ENCODE measurements at regions not wholly inside any gene's neighbourhood (a gene's known extent, or its start where the extent isn't known, plus 50 kb on each side); places are given as distances from the start of the nearest gene placed in this dataset.

- POLR2A ChIA-PET: no interaction called here
- DNase-seq: no peak
- H3K27ac ChIP-seq (ENCODE audit: low read depth in 2 of 2, low read length in 1 of 2): no peak overlapping the region
- no peak overlapping the region for H2AFZ ChIP-seq (ENCODE audit: low read depth)
- WGBS (ENCODE audit: low lambda C conversion rate): 100% methylated on average over 1 of the region's 1 CpG
- no peaks in the 10 kb centered on the region for H3K79me2 ChIP-seq (ENCODE audit: insufficient read depth)
- no peak overlapping the region for H3K9ac ChIP-seq
- CTCF ChIA-PET: no interaction called here
- no peaks in the 10 kb centered on the region for H3K9me2 ChIP-seq
- peaks cover 3% of the 10 kb centered on the region; the same call in 1 of the 2 replicates for H3K9me3 ChIP-seq
- H3K4me2 ChIP-seq: no peak overlapping the region
- no peaks in the 10 kb centered on the region for H3K27me3 ChIP-seq (ENCODE audit: insufficient read depth)
- no peaks in the 10 kb centered on the region for H4K20me1 ChIP-seq (ENCODE audit: insufficient read depth)
- no peaks in the 10 kb centered on the region for H3K36me3 ChIP-seq (replicated peaks in 1 of 2; ENCODE audit: control insufficient read depth in 1 of 2, insufficient read depth in 2 of 2, low read length in 1 of 2)
- no peak overlapping the region for H3K4me3 ChIP-seq (ENCODE audit: low read depth in 2 of 2, low read length in 1 of 2)
- H3F3A ChIP-seq (replicated peaks; ENCODE audit: insufficient read depth): peaks cover 3% of the 10 kb centered on the region
- TF ChIP-seq FOXM1 (IDR thresholded peaks at IDR 0.05; ENCODE audit: low read depth): no peak
- TF ChIP-seq REST (IDR thresholded peaks at IDR 0.05; ENCODE audit: low read depth, low read length): no peak
- no peak for TF ChIP-seq CHD2 (IDR thresholded peaks at IDR 0.05; ENCODE audit: low read length, partially characterized antibody)
- no peak for TF ChIP-seq MEF2A (IDR thresholded peaks at IDR 0.05; ENCODE audit: borderline replicate concordance, low read depth)
- no peak for TF ChIP-seq EZH2phosphoT487 (IDR thresholded peaks at IDR 0.05; ENCODE audit: borderline replicate concordance, low read depth)
- no peak for TF ChIP-seq FOSL2 (IDR thresholded peaks at IDR 0.05; ENCODE audit: borderline replicate concordance, low read depth)
- no peak for TF ChIP-seq EP300 (IDR thresholded peaks at IDR 0.05; ENCODE audit: borderline replicate concordance in 1 of 2, low read depth in 1 of 2, low read length in 1 of 2)
- no peak for TF ChIP-seq ELF1 (IDR thresholded peaks at IDR 0.05)
- no peaks in the 10 kb centered on the region for H3K4me1 ChIP-seq (ENCODE audit: control insufficient read depth in 1 of 2, insufficient read depth in 2 of 2, low read depth in 1 of 2, low read length in 1 of 2)
Measured at GRCh38 chr4:100707786-100708185, 190.0 kb upstream of the EMCN start.

- POLR2A ChIA-PET: no interaction called here
- Histone ChIP-seq H3F3A (replicated peaks; ENCODE audit: insufficient read depth) (no peaks in the 10 kb centered on the region), H3K36me3 (replicated peaks in 1 of 2; ENCODE audit: control insufficient read depth in 1 of 2, insufficient read depth in 2 of 2, low read length in 1 of 2) (no peaks in the 10 kb centered on the region), H3K9me3 (no peaks in the 10 kb centered on the region), H3K27ac (ENCODE audit: low read depth in 2 of 2, low read length in 1 of 2) (no peak overlapping the region), H3K4me3 (ENCODE audit: low read depth in 2 of 2, low read length in 1 of 2) (no peak overlapping the region), H3K9ac (no peak overlapping the region), H3K79me2 (ENCODE audit: insufficient read depth) (no peaks in the 10 kb centered on the region), H3K4me1 (ENCODE audit: control insufficient read depth in 1 of 2, insufficient read depth in 2 of 2, low read depth in 1 of 2, low read length in 1 of 2) (no peaks in the 10 kb centered on the region), H3K27me3 (ENCODE audit: insufficient read depth) (no peaks in the 10 kb centered on the region), H3K4me2 (no peak overlapping the region), H3K9me2 (no peaks in the 10 kb centered on the region), H4K20me1 (ENCODE audit: insufficient read depth) (no peaks in the 10 kb centered on the region), H2AFZ (ENCODE audit: low read depth) (no peak overlapping the region; the same call in 1 of the 2 replicates)
- TF ChIP-seq POLR2AphosphoS5 (IDR thresholded peaks at IDR 0.05; ENCODE audit: low read depth, low read length): no peak
- TF ChIP-seq PBX3 (IDR thresholded peaks at IDR 0.05): no peak
- TF ChIP-seq RAD21 (IDR thresholded peaks at IDR 0.05; ENCODE audit: low read length): no peak
- TF ChIP-seq CHD2 (IDR thresholded peaks at IDR 0.05; ENCODE audit: low read length, partially characterized antibody): no peak
- CTCF ChIA-PET: no interaction called here
- no peak for DNase-seq
- 80% methylated on average over 4 of the region's 4 CpGs for whole genome bisulfite sequencing (ENCODE audit: low lambda C conversion rate)
Measured at GRCh38 chr4:100696531-100696930, 178.7 kb upstream of the EMCN start.

Measured in SK-N-SH (cell line).